ENCODE measurements at regions not wholly inside any gene's neighbourhood (a gene's known extent, or its start where the extent isn't known, plus 50 kb on each side); places are given as distances from the start of the nearest gene placed in this dataset.

DNA sequence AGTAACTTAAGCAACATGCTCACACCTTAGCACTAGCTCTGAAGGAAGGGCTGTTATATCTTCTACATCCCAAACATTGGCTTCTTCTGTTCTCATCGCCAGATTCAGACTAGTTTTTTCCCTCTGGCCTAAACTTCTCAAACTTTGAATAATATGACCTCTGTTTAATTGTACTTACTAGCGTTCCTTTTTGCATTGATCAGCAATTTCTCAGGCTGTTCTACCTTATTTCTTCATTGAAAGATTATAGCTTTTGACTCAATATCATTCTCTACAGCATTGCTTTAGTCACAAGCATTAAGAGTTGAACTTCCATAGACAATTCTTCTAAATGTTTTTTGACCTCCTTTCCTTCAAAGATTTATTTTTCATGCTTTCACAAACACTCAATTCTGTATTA, 659.2 kb downstream of the PCDH7 start:
- Histone ChIP-seq H3K27me3 (no peaks in the 10 kb centered on the region), H3K36me3 (no peaks in the 10 kb centered on the region), H3K4me1 (no peaks in the 10 kb centered on the region), H3K27ac (no peak overlapping the region), H3K4me3 (no peak overlapping the region), H3K9me3 (replicated peaks) (no peaks in the 10 kb centered on the region)
- DNase-seq, result no peak

DNA sequence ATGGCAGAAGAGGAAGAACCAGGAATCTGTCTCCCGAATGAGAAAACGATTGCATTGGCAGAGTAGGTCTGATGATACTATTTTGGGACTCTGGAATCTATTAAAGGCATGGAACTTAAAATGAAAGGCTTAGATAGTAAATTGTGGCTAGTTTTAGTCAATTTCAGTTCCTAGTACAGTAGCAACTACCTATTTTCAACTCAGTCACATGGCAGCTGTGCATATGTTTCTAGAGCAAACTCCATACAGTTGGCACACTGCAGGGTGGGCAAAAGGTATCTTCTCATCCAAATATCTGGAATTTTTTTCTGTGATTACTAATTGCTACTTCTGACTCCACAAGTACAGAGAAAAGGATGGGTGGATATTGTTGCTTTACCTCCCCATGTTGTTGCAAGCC, 663.6 kb downstream of the PCDH7 start:
- Histone ChIP-seq H3K36me3 (no peaks in the 10 kb centered on the region), H3K4me1 (no peaks in the 10 kb centered on the region; the same call in 1 of the 2 replicates), H3K4me3 (no peak overlapping the region), H3K27me3 (no peaks in the 10 kb centered on the region), H3K9me3 (replicated peaks) (no peaks in the 10 kb centered on the region), H3K27ac (no peak overlapping the region)
- DNase-seq, result no peak

DNA sequence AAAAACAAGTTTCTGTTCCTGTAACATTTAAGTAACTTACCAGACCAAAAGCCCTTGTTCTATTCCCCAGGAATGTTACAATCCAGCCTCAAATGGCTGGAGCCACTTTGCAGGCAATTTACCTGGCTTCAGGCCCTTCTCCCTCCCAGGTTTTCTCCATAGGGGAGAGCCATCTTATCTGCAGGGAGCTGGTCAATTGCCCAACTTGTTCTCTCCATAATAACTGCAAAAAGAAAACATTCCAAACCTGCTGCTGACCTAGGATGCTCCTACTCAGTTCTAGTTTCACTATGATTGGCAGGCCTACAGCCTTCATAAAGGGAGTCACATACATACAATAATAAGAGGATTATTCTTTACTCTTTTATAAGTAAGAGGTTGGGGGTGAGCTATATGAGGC, 670.7 kb downstream of the PCDH7 start:
- DNase-seq, result no peak
- Histone ChIP-seq H3K4me3 (no peak overlapping the region), H3K36me3 (no peaks in the 10 kb centered on the region), H3K27me3 (no peaks in the 10 kb centered on the region), H3K27ac (no peak overlapping the region), H3K4me1 (no peaks in the 10 kb centered on the region; the same call in 1 of the 2 replicates), H3K9me3 (replicated peaks) (no peaks in the 10 kb centered on the region)

DNA sequence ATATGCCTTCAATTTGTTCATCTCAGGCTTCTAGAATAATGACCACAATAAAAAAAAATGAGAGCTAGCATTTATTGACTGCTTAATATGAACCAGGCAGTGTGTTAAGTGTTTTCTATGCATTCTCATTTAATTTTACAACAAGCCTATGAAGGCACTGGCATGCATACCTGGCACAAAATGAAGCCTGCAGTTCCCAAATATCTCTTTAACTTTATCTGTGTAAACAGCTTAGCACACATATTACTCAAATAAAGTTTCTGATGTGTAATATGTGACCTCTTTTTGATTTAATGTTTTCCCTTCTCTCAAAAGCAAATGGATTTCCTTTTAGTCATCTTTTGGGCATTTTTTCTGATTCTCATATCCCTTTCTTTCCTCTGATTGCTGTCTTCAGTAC, 671.8 kb downstream of the PCDH7 start:
- Histone ChIP-seq H3K27ac (no peak overlapping the region), H3K36me3 (no peaks in the 10 kb centered on the region), H3K4me3 (no peak overlapping the region), H3K9me3 (replicated peaks) (0 out of 2 replicates have a peak, but pooled peaks cover 3% of the 10 kb centered on the region), H3K4me1 (no peaks in the 10 kb centered on the region), H3K27me3 (no peaks in the 10 kb centered on the region)
- no peak for DNase-seq

DNA sequence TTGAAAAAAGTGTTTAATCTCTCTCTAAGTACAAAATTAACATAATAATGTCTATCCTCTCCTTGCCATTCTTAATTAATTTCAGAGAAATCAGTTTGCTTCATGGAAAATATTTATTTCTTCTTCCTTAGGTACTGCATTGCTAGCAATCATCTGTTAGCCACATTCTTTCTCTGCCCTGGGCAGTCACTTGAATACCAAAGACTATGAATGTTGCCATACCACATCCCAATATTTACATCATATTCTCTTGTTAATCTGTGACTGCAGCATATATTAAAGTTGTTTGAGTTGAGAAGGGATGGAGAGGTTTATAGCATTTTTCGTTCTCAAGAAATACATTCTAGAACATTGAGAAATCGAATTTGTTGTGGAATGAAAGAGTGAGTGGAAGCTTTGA, 672.8 kb downstream of the PCDH7 start:
- no peak for DNase-seq
- H3K27me3 ChIP-seq, result no peaks in the 10 kb centered on the region
- 0 out of 2 replicates have a peak, but pooled peaks cover 3% of the 10 kb centered on the region for H3K9me3 ChIP-seq (replicated peaks)
- no peaks in the 10 kb centered on the region for H3K4me1 ChIP-seq
- H3K4me3 ChIP-seq, result no peak overlapping the region
- H3K36me3 ChIP-seq, result no peaks in the 10 kb centered on the region
- H3K27ac ChIP-seq, result no peak overlapping the region

DNA sequence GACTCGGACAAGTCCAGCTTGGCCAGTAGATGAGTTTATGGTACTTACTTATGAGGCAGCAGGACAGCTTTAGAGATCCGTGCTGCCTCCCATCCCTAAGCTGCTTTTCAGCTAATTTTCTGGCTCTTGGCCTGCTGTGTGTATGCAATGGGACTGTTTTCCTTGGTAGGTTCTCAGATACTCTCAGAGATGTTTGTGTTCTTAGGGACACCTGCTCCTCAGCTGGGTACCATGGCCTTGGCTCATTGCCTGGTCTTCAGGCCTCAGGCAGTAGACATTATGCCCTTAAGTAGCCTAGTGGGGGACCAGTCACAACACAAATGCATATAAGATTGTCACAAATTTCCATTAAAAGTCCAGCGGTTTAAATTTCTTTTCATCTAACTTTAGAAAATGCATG, 688.0 kb downstream of the PCDH7 start:
- no peaks in the 10 kb centered on the region for H3K9me3 ChIP-seq (replicated peaks)
- H3K27ac ChIP-seq, result no peak overlapping the region
- no peaks in the 10 kb centered on the region for H3K36me3 ChIP-seq
- no peaks in the 10 kb centered on the region for H3K4me1 ChIP-seq
- DNase-seq, result peak; percentile 51 to 76
- no peak overlapping the region for H3K4me3 ChIP-seq
- H3K27me3 ChIP-seq, result no peaks in the 10 kb centered on the region

DNA sequence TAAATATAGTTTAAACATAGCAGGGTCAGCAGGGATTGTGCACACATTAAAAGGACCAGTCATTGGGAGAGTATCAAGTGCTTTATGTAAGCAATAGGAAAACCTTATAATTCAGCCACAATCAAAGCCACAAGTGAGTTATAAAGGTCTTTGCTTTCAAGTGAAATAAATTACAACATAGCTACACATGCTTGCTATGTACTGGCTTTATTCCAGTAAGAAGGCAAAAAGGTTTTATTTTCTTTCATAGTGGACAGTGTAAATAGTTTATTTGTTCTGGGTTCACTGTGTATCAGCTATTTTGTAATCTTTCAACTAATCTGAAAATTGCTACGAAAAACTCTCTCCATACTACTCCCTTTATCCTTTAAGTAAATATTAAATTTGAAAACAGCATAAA, 691.4 kb downstream of the PCDH7 start:
- Histone ChIP-seq H3K9me3 (replicated peaks) (no peaks in the 10 kb centered on the region), H3K27me3 (no peaks in the 10 kb centered on the region), H3K4me3 (no peak overlapping the region), H3K36me3 (no peaks in the 10 kb centered on the region), H3K27ac (no peak overlapping the region), H3K4me1 (no peaks in the 10 kb centered on the region)
- no peak for DNase-seq

DNA sequence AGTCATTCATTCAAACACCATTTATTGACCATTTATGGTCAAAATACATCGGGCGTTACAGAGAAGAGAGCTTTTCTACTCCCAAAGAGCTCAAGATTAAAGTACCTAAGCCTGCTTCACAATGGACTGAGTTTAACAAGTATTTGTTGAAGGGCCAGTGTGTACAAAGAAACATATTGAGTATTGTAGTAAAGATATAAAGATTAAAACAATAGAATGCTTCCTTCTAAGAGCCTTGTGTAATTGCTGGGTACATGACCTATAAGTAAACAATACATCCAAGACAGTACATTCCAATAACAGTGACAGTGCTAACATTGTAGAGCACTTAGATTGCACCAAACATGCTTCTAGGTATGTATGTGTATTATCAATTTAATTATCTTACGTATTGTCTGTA, 695.5 kb downstream of the PCDH7 start:
- no peak overlapping the region for H3K4me3 ChIP-seq
- H3K9me3 ChIP-seq (replicated peaks), result no peaks in the 10 kb centered on the region
- H3K27me3 ChIP-seq, result no peaks in the 10 kb centered on the region

DNA sequence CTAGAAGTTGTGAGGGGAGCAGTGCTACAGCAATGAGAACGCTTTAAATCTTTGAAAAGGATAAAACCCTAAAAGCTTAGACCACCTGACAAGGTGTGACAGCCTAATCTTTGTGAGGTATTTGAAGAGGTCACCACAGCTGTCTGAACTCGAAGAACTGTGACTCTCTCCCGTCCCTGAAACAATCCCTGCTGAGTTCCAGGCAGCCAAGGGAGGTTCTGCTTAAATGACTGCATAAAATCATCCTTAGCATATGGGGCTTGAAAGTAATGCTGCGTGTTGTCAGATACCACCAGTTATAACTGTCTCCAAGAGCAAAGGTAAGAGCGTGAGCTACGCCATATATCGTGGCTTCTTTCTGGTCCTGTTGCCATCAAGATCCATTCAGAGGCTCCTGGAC, 696.3 kb downstream of the PCDH7 start:
- Histone ChIP-seq H3K4me1 (no peaks in the 10 kb centered on the region; the same call in 1 of the 2 replicates), H3K4me3 (no peak overlapping the region), H3K27me3 (no peaks in the 10 kb centered on the region), H3K36me3 (no peaks in the 10 kb centered on the region), H3K9me3 (replicated peaks) (no peaks in the 10 kb centered on the region), H3K27ac (no peak overlapping the region)
- DNase-seq, result no peak

More for the DNA sequence above, 695.5 kb downstream of the PCDH7 start:
- Histone ChIP-seq H3K4me1 (no peaks in the 10 kb centered on the region; the same call in 1 of the 2 replicates), H3K36me3 (no peaks in the 10 kb centered on the region), H3K27ac (no peak overlapping the region)
- DNase-seq, result no peak

DNA sequence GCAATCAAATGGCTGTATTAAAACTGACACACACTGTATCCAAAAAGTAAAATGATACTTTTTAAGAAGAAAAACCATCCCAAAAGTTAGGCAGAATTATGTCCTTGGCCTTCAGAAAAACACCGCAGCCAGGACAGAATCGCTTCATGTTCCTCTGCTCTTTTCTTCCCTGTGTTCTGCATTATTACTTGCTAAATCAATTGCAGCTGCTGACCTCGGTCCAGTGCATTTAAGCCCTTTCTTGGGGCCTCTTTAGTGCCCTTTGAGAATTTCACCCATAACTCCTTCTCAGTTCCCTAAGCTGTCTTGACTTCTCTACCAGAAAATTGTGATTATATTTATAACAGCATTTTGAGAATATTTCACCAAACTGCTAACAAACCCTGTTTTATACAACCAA, 696.9 kb downstream of the PCDH7 start:
- Histone ChIP-seq H3K4me3 (no peak overlapping the region), H3K27me3 (no peaks in the 10 kb centered on the region), H3K27ac (no peak overlapping the region), H3K9me3 (replicated peaks) (no peaks in the 10 kb centered on the region), H3K4me1 (no peaks in the 10 kb centered on the region; the same call in 1 of the 2 replicates), H3K36me3 (no peaks in the 10 kb centered on the region)
- DNase-seq, result no peak

DNA sequence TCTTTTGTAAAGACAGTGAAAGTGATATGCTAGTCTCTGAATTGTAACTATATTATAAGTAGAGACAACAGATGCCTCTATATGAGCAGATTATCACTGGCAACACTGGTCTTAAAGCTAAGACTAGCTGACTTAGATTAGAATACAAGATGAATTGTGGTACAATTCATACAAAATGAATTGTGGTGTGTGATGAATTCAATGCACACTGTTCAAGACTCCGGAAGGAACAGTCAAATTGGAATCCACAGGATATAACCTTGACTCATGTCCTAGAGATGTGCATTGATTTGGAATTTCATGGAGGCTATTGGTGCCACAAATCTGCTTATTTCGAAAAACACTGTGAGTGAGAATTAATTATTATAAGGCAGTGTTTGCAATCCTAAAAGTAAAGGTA, 701.8 kb downstream of the PCDH7 start:
- no peaks in the 10 kb centered on the region for H3K27me3 ChIP-seq
- no peaks in the 10 kb centered on the region; the same call in 1 of the 2 replicates for H3K4me1 ChIP-seq
- no peak for DNase-seq
- H3K4me3 ChIP-seq, result no peak overlapping the region
- no peak overlapping the region for H3K27ac ChIP-seq
- H3K9me3 ChIP-seq (replicated peaks), result no peaks in the 10 kb centered on the region
- H3K36me3 ChIP-seq, result no peaks in the 10 kb centered on the region

DNA sequence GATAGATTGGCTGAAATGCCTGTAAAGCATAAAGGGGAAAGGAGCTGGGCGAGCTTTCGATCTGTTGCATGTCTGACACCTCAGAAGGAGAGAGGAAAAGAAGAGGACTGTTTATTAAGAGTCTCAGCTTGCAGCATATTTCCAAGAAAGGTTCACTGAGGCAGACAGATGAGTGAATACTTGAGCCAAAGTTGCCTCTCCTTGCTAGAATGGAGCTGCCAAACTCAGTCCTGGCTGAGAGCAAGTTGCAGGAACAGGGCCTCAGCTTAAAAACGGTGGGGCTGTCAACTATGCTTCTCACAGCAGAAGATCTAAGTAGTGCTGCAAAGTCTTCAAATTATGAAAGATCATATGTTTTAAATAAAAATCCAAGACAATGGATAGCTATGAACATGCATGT, 707.5 kb downstream of the PCDH7 start:
- no peak overlapping the region for H3K27ac ChIP-seq
- H3K36me3 ChIP-seq, result no peaks in the 10 kb centered on the region

DNA sequence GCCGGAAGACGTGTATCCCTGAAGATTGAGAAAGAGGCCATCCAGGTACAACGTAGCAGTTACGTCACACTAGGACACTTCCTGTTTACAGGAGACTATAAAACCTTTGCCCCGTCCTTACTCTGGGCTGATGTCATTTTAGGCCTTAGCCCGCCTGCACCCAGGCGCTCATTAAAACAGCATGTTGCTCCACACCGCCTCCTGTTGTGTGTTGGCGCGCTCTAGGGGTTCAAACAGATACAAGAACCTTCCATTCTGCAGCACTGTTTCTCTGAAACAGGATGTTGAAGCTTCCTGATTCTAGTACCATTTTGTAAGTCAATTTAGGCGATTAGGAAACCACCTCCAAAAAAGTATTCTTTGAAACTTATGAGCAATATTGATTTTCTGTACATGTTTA, 722.1 kb downstream of the PCDH7 start:
- no peak for DNase-seq
- Histone ChIP-seq H3K27me3 (no peaks in the 10 kb centered on the region), H3K4me1 (no peaks in the 10 kb centered on the region), H3K36me3 (no peaks in the 10 kb centered on the region), H3K27ac (no peak overlapping the region), H3K4me3 (no peak overlapping the region), H3K9me3 (replicated peaks) (peaks cover 5% of the 10 kb centered on the region; the same call in 1 of the 2 replicates)

More for the DNA sequence above, 707.5 kb downstream of the PCDH7 start:
- no peaks in the 10 kb centered on the region for H3K9me3 ChIP-seq (replicated peaks)
- no peak overlapping the region for H3K4me3 ChIP-seq
- H3K4me1 ChIP-seq, result no peaks in the 10 kb centered on the region
- H3K27me3 ChIP-seq, result no peaks in the 10 kb centered on the region
- no peak for DNase-seq

DNA sequence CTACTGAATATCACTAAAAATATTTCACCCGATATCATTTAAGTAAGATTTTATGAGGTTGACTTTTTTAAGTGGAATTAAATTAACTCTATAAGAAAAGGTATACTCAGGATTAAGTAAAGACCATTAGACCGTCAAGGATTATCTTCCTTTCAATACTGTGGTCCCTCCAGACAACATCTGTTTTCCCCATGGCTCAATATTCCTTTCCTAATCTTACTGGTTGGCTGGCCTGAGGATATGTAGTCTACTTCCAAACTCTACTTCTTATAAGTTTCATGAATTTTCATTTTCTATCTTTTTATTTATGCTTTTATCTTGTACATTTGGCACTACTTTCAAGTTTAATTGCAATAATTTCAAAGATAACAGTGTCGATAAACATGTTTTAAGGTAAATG, 725.4 kb downstream of the PCDH7 start:
- Histone ChIP-seq H3K27me3 (no peaks in the 10 kb centered on the region), H3K9me3 (replicated peaks) (peaks cover 7% of the 10 kb centered on the region; the same call in 1 of the 2 replicates), H3K27ac (no peak overlapping the region), H3K36me3 (no peaks in the 10 kb centered on the region), H3K4me1 (no peaks in the 10 kb centered on the region), H3K4me3 (no peak overlapping the region)
- DNase-seq, result peak in 1 of 2 experiments; percentile 18

DNA sequence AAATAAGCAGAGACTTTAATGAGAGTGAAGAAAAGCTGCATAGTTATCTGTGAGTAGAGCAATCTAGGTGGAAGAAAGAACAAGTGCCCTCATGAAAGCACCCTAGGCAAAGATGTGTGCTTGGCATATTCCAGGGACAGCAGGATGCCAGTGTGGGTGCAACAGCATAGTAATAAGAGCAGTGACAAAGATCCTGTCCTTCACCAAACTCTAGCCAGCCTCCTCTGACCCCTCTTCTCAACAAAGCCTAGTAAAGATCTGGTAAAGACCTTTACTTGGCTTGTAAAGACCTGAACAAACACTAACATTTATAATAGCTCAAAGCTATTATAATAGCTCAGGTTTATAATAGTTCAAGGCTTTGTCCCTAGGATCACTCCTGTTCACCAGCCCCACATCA, 735.4 kb downstream of the PCDH7 start:
- Histone ChIP-seq H3K4me3 (no peak overlapping the region), H3K27ac (no peak overlapping the region), H3K9me3 (replicated peaks) (0 out of 2 replicates have a peak, but pooled peaks cover 2% of the 10 kb centered on the region), H3K36me3 (no peaks in the 10 kb centered on the region), H3K4me1 (no peaks in the 10 kb centered on the region), H3K27me3 (no peaks in the 10 kb centered on the region)
- DNase-seq, result no peak

DNA sequence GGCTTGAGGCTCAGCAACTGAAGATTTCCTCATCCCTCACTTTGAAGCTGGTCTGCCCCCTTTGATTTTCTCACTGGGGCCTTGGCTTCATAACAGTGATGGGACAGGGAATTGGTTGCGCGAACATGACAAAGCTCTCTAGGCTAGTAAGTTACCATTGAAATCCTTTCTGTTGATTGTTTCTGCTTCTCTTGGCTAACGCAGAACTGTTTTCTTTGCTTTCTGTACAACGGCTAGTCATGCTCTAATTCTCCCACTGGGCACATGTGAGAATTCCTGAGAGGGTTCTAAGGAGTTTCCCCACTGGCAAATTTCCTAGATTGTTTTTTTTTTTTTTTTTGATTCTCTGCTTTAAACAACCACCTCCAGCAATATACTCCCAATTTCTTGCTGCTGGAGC, 738.6 kb downstream of the PCDH7 start:
- H3K4me1 ChIP-seq, result no peaks in the 10 kb centered on the region; the same call in 1 of the 2 replicates
- H3K27me3 ChIP-seq, result no peaks in the 10 kb centered on the region
- no peak for DNase-seq
- H3K36me3 ChIP-seq, result no peaks in the 10 kb centered on the region
- peaks cover 7% of the 10 kb centered on the region for H3K9me3 ChIP-seq (replicated peaks)
- no peak overlapping the region for H3K27ac ChIP-seq
- H3K4me3 ChIP-seq, result no peak overlapping the region
